ENCODE measurements at regions not wholly inside any gene's neighbourhood (a gene's known extent, or its start where the extent isn't known, plus 50 kb on each side); places are given as distances from the start of the nearest gene placed in this dataset.

GRCh38 chrX:42054256-42054655 lies 130.9 kb upstream of the CASK start:
- peaks cover 4% of the 10 kb centered on the region for H3K27me3 Mint-ChIP-seq
- H3K9me3 Mint-ChIP-seq (ENCODE audit: insufficient read depth) = no peaks in the 10 kb centered on the region
- H3K4me3 ChIP-seq (ENCODE audit: control extremely low read depth in 1 of 5, extremely low read depth in 1 of 5, insufficient read depth in 1 of 5, low read depth in 2 of 5, low read length in 4 of 5) = no peak overlapping the region
- H3K9ac ChIP-seq (ENCODE audit: low read length) = no peak overlapping the region
- ATAC-seq (ENCODE audit: low read depth) (no peak), DNase-seq (no peak)
- no peaks in the 10 kb centered on the region for H3K4me1 Mint-ChIP-seq
- no peak for TF ChIP-seq CTCF (IDR thresholded peaks at IDR 0.05)
- no peak for TF ChIP-seq EZH2 (IDR thresholded peaks at IDR 0.05; ENCODE audit: borderline replicate concordance, insufficient read depth, low read depth, low read length, poor library complexity, severe bottlenecking)
- ChIA-PET CTCF (no interaction called here), POLR2A (no interaction called here)
- H3K4me3 Mint-ChIP-seq = no peak overlapping the region
- WGBS (ENCODE audit: insufficient coverage) = no CpG with 5 or more reads among the region's 1 CpG
- H3K27ac Mint-ChIP-seq = no peak overlapping the region
- H2AFZ ChIP-seq (ENCODE audit: insufficient read depth, low read depth, low read length, poor library complexity, severe bottlenecking) = no peak overlapping the region
- no peaks in the 10 kb centered on the region for H4K20me1 ChIP-seq (ENCODE audit: control insufficient read depth, insufficient read depth, low read length, poor library complexity, severe bottlenecking)
- no peaks in the 10 kb centered on the region for H3K27me3 ChIP-seq (replicated peaks in 1 of 4; ENCODE audit: control extremely low read depth in 1 of 4, control insufficient read depth in 3 of 4, insufficient read depth in 4 of 4, low read length in 3 of 4)
- no peaks in the 10 kb centered on the region for H3K79me2 ChIP-seq (ENCODE audit: control insufficient read depth, insufficient read depth, low read length)
- intact Hi-C loops (cut with micrococcal nuclease) = no loop called here
- no peaks in the 10 kb centered on the region for H3K9me3 ChIP-seq (ENCODE audit: control extremely low read depth in 1 of 3, control insufficient read depth in 2 of 3, insufficient read depth in 1 of 3, low read length in 2 of 3)
- no peaks in the 10 kb centered on the region for H3K4me1 ChIP-seq (ENCODE audit: control insufficient read depth in 2 of 2, insufficient read depth in 2 of 2, low read length in 2 of 2)
- H3K27ac ChIP-seq (ENCODE audit: low read length in 2 of 2) = no peak overlapping the region
- H3K4me2 ChIP-seq (replicated peaks; ENCODE audit: low read depth, low read length, poor library complexity, severe bottlenecking) = no peak overlapping the region
- H3K36me3 ChIP-seq (replicated peaks in 1 of 2; ENCODE audit: control extremely low read depth in 1 of 2, control insufficient read depth in 1 of 2, extremely low read depth in 1 of 2, insufficient read depth in 2 of 2, low read length in 1 of 2) = no peaks in the 10 kb centered on the region

GRCh38 chrX:42050345-42050744 lies 127.0 kb upstream of the CASK start:
- no peak overlapping the region for H3K4me2 ChIP-seq (replicated peaks; ENCODE audit: low read depth, low read length, poor library complexity, severe bottlenecking)

More at GRCh38 chrX:42050345-42050744, 127.0 kb upstream of the CASK start:
- no peaks in the 10 kb centered on the region for H3K36me3 ChIP-seq (replicated peaks in 1 of 2; ENCODE audit: control extremely low read depth in 1 of 2, control insufficient read depth in 1 of 2, extremely low read depth in 1 of 2, insufficient read depth in 2 of 2, low read length in 1 of 2)
- H2AFZ ChIP-seq (ENCODE audit: insufficient read depth, low read depth, low read length, poor library complexity, severe bottlenecking) = no peak overlapping the region
- H3K9me3 ChIP-seq (ENCODE audit: control extremely low read depth in 1 of 3, control insufficient read depth in 2 of 3, insufficient read depth in 1 of 3, low read length in 2 of 3) = no peaks in the 10 kb centered on the region
- H3K27ac ChIP-seq (ENCODE audit: low read length in 2 of 2) = no peak overlapping the region
- Mint-ChIP-seq H3K9me3 (ENCODE audit: insufficient read depth) (no peaks in the 10 kb centered on the region), H3K4me3 (no peak overlapping the region), H3K27me3 (peaks cover 4% of the 10 kb centered on the region), H3K4me1 (no peaks in the 10 kb centered on the region), H3K27ac (no peak overlapping the region)
- H3K4me1 ChIP-seq (ENCODE audit: control insufficient read depth in 2 of 2, insufficient read depth in 2 of 2, low read length in 2 of 2) = no peaks in the 10 kb centered on the region
- no peaks in the 10 kb centered on the region for H4K20me1 ChIP-seq (ENCODE audit: control insufficient read depth, insufficient read depth, low read length, poor library complexity, severe bottlenecking)
- intact Hi-C loops (cut with micrococcal nuclease) = no loop called here
- no peak overlapping the region for H3K9ac ChIP-seq (ENCODE audit: low read length)
- ChIA-PET POLR2A (no interaction called here), CTCF (no interaction called here)
- no peaks in the 10 kb centered on the region for H3K79me2 ChIP-seq (ENCODE audit: control insufficient read depth, insufficient read depth, low read length)
- TF ChIP-seq EZH2 (IDR thresholded peaks at IDR 0.05; ENCODE audit: borderline replicate concordance, insufficient read depth, low read depth, low read length, poor library complexity, severe bottlenecking) (no peak), CTCF (IDR thresholded peaks at IDR 0.05) (no peak)
- ATAC-seq (ENCODE audit: low read depth) (no peak), DNase-seq (no peak)
- H3K4me3 ChIP-seq (ENCODE audit: control extremely low read depth in 1 of 5, extremely low read depth in 1 of 5, insufficient read depth in 1 of 5, low read depth in 2 of 5, low read length in 4 of 5) = no peak overlapping the region
- no peaks in the 10 kb centered on the region for H3K27me3 ChIP-seq (replicated peaks in 1 of 4; ENCODE audit: control extremely low read depth in 1 of 4, control insufficient read depth in 3 of 4, insufficient read depth in 4 of 4, low read length in 3 of 4)
- WGBS (ENCODE audit: insufficient coverage) = 93% methylated on average over 3 of the region's 4 CpGs
